Testis (tissue), 2 donors: ENCODE measurements at regions not wholly inside any gene's neighbourhood (a gene's known extent, or its start where the extent isn't known, plus 50 kb on each side); places are given as distances from the start of the nearest gene placed in this dataset.

Experiments
- POLR2A ChIP-seq: fragments of 450-650 bp; IDR thresholded peaks from one replicate; pipeline ENCODE4 v1.6.1; 2017; ENCODE audit warnings: antibody characterized with exemption, mild to moderate bottlenecking, moderate library complexity
- TF ChIP-seq, protein P1 (sequence below), 3 experiments: fragments of 450-650 bp in 2 of 3; fragments of 200-600 bp in 1 of 3; sonication (generic) in 1 of 3; IDR thresholded peaks; one replicate each; pipeline ENCODE4 v1.5.1; 2016 to 2019; ENCODE audit warnings: antibody characterized with exemption in 3 of 3, mild to moderate bottlenecking in 2 of 3, moderate library complexity in 1 of 3

DNA sequence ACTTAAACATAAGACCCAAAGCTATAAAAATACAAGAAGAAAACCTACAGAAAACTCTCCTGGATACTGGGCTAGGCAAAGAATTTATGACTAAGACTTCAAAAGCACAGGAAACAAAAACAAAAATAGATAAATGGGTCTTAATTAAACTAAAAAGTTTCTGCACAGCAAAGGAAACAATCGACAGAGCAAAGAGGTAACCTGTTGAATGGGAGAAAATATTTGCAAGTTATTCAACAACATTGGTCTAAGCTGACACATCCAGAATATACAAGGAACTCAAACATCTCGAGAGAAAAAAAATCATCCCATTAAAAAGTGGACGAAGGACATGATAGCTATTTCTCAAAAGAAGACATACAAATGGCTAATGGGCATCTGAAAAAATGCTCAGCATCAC is 72.3 kb upstream of the RBBP8 start:
- TF ChIP-seq, protein P1, sequence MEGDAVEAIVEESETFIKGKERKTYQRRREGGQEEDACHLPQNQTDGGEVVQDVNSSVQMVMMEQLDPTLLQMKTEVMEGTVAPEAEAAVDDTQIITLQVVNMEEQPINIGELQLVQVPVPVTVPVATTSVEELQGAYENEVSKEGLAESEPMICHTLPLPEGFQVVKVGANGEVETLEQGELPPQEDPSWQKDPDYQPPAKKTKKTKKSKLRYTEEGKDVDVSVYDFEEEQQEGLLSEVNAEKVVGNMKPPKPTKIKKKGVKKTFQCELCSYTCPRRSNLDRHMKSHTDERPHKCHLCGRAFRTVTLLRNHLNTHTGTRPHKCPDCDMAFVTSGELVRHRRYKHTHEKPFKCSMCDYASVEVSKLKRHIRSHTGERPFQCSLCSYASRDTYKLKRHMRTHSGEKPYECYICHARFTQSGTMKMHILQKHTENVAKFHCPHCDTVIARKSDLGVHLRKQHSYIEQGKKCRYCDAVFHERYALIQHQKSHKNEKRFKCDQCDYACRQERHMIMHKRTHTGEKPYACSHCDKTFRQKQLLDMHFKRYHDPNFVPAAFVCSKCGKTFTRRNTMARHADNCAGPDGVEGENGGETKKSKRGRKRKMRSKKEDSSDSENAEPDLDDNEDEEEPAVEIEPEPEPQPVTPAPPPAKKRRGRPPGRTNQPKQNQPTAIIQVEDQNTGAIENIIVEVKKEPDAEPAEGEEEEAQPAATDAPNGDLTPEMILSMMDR (IDR thresholded peaks at IDR 0.05), result no peak
- TF ChIP-seq POLR2A, result no peak
